Pancreas (tissue), 10 donors: ENCODE measurements at regions not wholly inside any gene's neighbourhood (a gene's known extent, or its start where the extent isn't known, plus 50 kb on each side); places are given as distances from the start of the nearest gene placed in this dataset.

Experiments
- ATAC-seq, 4 donors: fragments of 200-7000 bp; cut with Tn5 transposase; one replicate each; pipeline versions ENCODE4 v1.8.0 to v1.9.1; 2020; ENCODE audit warnings: mild to moderate bottlenecking in 4 of 4, moderate library complexity in 4 of 4
- DNase-seq, 6 donors: peaks; one replicate each; pipeline ENCODE4 v3.0.0-alpha.2; 2020
- FAIRE-seq: peaks from 2 replicates; lab custom pipeline; 2012; peaks lifted over from hg19 to GRCh38; lab: Jason Lieb, UNC
- H3K27ac ChIP-seq, 4 donors: fragments of 200-600 bp; sonication (generic); 1 replicate in 3 of 4; 2 replicates in 1 of 4; pipeline versions ENCODE4 v1.5.0 to v1.8.0; 2020
- H3K27me3 ChIP-seq, 4 donors: fragments of 200-600 bp; one replicate each; pipeline ENCODE4 v1.8.0; 2021
- H3K36me3 ChIP-seq, 3 donors: fragments of 200-600 bp; sonication (generic) in 1 of 3; one replicate each; pipeline versions ENCODE4 v1.5.0 to v1.8.0; 2020 to 2021
- H3K4me1 ChIP-seq, 3 donors: fragments of 200-600 bp; one replicate each; pipeline ENCODE4 v1.8.0; 2021
- H3K4me3 ChIP-seq, 4 donors: fragments of 200-600 bp; sonication (generic) in 2 of 4; one replicate each; pipeline versions ENCODE4 v1.5.0 to v1.8.0; 2020 to 2021
- H3K9me3 ChIP-seq, 4 donors: fragments of 200-600 bp; one replicate each; pipeline ENCODE4 v1.8.0; 2021
- CTCF ChIP-seq, 4 donors: fragments of 200-600 bp; sonication (generic) in 3 of 4; IDR thresholded peaks; one replicate each; pipeline versions ENCODE4 v1.5.0 to v1.8.0; 2021; ENCODE audit warnings: antibody characterized with exemption in 4 of 4
- WGBS, 2 donors: extraction: QIAGEN DNeasy Blood & Tissue Kit; methylation state at CpG; one replicate each; pipeline ENCODE4 v1.1.7; 2013; 5-methylcytosine and 5-hydroxymethylcytosine counted together
- intact Hi-C, 3 donors: fragments of 100-400 bp; cut with DNase I; formaldehyde crosslinking; loops; one replicate each; pipeline versions ENCODE4 v1.11.1 to v1.14.2; 2022
- donor health status: healthy with polysubstance abuse.
- donor health status: DM: no; HTN: no; CAD: no; lungs with moderate emphysema.
- donor health status: DM: no; HTN: no; CAD: no.
- donor health status: control.
- donor health status: control.
- donor health status: Bipolar disorder and iron deficiency.
- donor health status: DM: yes; HTN: yes; CAD: no.
- donor health status: DM: no; HTN: no; CAD: no.
- donor health status: DM: no; HTN: no; CAD: no.
- donor health status: DM: yes; HTN: yes; CAD: no.

- Histone ChIP-seq H3K4me3 (no peak overlapping the region), H3K27me3 (no peaks in the 10 kb centered on the region), H3K9me3 (no peaks in the 10 kb centered on the region), H3K27ac (no peak overlapping the region), H3K4me1 (no peaks in the 10 kb centered on the region), H3K36me3 (no peaks in the 10 kb centered on the region)
- DNase-seq (no peak), ATAC-seq (no peak), FAIRE-seq (no peak)
- intact Hi-C loops, result no loop called here
- WGBS, 2 donors, result 63 to 67% methylated on average over 5 of the region's 5 CpGs
- TF ChIP-seq CTCF (IDR thresholded peaks at IDR 0.05), result no peak
These were observed 208.9 kb downstream of the CLCN4 start for GRCh38 chrX:10365532-10366265.

GRCh38 chrX:10367406-10367805, 210.6 kb downstream of the CLCN4 start:
- Histone ChIP-seq H3K4me1 (no peaks in the 10 kb centered on the region), H3K27me3 (no peaks in the 10 kb centered on the region), H3K4me3 (no peak overlapping the region), H3K36me3 (no peaks in the 10 kb centered on the region), H3K9me3 (no peaks in the 10 kb centered on the region), H3K27ac (no peak overlapping the region)
- FAIRE-seq, result no peak
- intact Hi-C loops, result no loop called here
- WGBS, 2 donors, result 51 to 61% methylated on average over 5 of the region's 5 CpGs
- no peak for ATAC-seq
- no peak for TF ChIP-seq CTCF (IDR thresholded peaks at IDR 0.05)
- no peak for DNase-seq

GRCh38 chrX:10370976-10371375, 214.2 kb downstream of the CLCN4 start:
- H3K27ac ChIP-seq, result no peak overlapping the region
- 62 to 69% methylated on average over 2 of the region's 2 CpGs for WGBS, 2 donors
- no peaks in the 10 kb centered on the region for H3K27me3 ChIP-seq
- H3K4me1 ChIP-seq, result no peaks in the 10 kb centered on the region
- FAIRE-seq, result no peak
- DNase-seq, result no peak
- H3K4me3 ChIP-seq, result no peak overlapping the region
- intact Hi-C loops, result no loop called here
- TF ChIP-seq CTCF (IDR thresholded peaks at IDR 0.05), result no peak
- no peaks in the 10 kb centered on the region for H3K9me3 ChIP-seq
- no peaks in the 10 kb centered on the region for H3K36me3 ChIP-seq
- ATAC-seq, result no peak

- intact Hi-C loops, result no loop called here
- H3K27me3 ChIP-seq, result no peaks in the 10 kb centered on the region
- ATAC-seq (no peak), DNase-seq (no peak), FAIRE-seq (no peak)
- no peaks in the 10 kb centered on the region for H3K9me3 ChIP-seq
- no peak overlapping the region for H3K4me3 ChIP-seq
- TF ChIP-seq CTCF (IDR thresholded peaks at IDR 0.05), result no peak
- no peak overlapping the region for H3K27ac ChIP-seq
- H3K36me3 ChIP-seq, result no peaks in the 10 kb centered on the region
- H3K4me1 ChIP-seq, result no peaks in the 10 kb centered on the region
These were observed 220.7 kb downstream of the CLCN4 start for GRCh38 chrX:10377427-10377826.

GRCh38 chrX:10379878-10380277, 223.1 kb downstream of the CLCN4 start:
- no peak for DNase-seq
- Histone ChIP-seq H3K4me3 (no peak overlapping the region), H3K4me1 (no peaks in the 10 kb centered on the region), H3K27me3 (no peaks in the 10 kb centered on the region), H3K27ac (no peak overlapping the region), H3K36me3 (no peaks in the 10 kb centered on the region), H3K9me3 (no peaks in the 10 kb centered on the region)
- TF ChIP-seq CTCF (IDR thresholded peaks at IDR 0.05), result no peak
- FAIRE-seq, result peak; percentile 26
- intact Hi-C loops, result no loop called here
- ATAC-seq, result no peak
- WGBS, 2 donors, result 38 to 39% methylated on average over 3 of the region's 3 CpGs
